Hepatocyte (in vitro differentiated cells): ENCODE measurements at regions not wholly inside any gene's neighbourhood (a gene's known extent, or its start where the extent isn't known, plus 50 kb on each side); places are given as distances from the start of the nearest gene placed in this dataset.

ENCODE experiments used
- DNase-seq: peaks from one replicate; pipeline ENCODE4 v3.0.0-alpha.2; 2016; ENCODE audit warnings: low spot score
- H2AFZ ChIP-seq: fragments of 200-600 bp; sonication (generic); 2 replicates; pipeline ENCODE4 v1.6.0; 2016; ENCODE audit warnings: antibody characterized with exemption, mild to moderate bottlenecking
- H3K27ac ChIP-seq: fragments of 200-600 bp; sonication (generic); 2 replicates; pipeline ENCODE4 v1.5.1; 2016; ENCODE audit warnings: mild to moderate bottlenecking
- H3K27me3 ChIP-seq: fragments of 200-600 bp; sonication (generic); 2 replicates; pipeline ENCODE4 v1.6.1; 2016
- H3K36me3 ChIP-seq: fragments of 200-600 bp; sonication (generic); replicated peaks from 2 replicates; pipeline ENCODE4 v1.5.1; 2016; ENCODE audit warnings: low read depth; ENCODE audit not compliant: insufficient read depth
- H3K4me1 ChIP-seq: fragments of 200-600 bp; sonication (generic); 2 replicates; pipeline ENCODE4 v1.5.1; 2016; ENCODE audit warnings: mild to moderate bottlenecking, moderate library complexity; ENCODE audit not compliant: insufficient read depth
- H3K4me2 ChIP-seq: fragments of 200-600 bp; sonication (generic); 2 replicates; pipeline ENCODE4 v1.6.0; 2016
- H3K4me3 ChIP-seq: fragments of 200-600 bp; sonication (generic); 2 replicates; pipeline ENCODE4 v1.5.1; 2016; ENCODE audit warnings: mild to moderate bottlenecking
- H3K79me2 ChIP-seq: fragments of 200-600 bp; sonication (generic); 2 replicates; pipeline ENCODE4 v1.6.0; 2017; ENCODE audit warnings: mild to moderate bottlenecking
- H3K9me2 ChIP-seq: fragments of 200-600 bp; sonication (generic); replicated peaks from 2 replicates; pipeline ENCODE4 v1.6.0; 2017; ENCODE audit warnings: mild to moderate bottlenecking; ENCODE audit not compliant: insufficient read depth
- H3K9me3 ChIP-seq: fragments of 200-600 bp; sonication (generic); 2 replicates; pipeline ENCODE4 v1.5.1; 2016; ENCODE audit warnings: low read depth, mild to moderate bottlenecking
- H4K20me1 ChIP-seq: fragments of 200-600 bp; sonication (generic); 2 replicates; pipeline ENCODE4 v1.6.0; 2016; ENCODE audit warnings: mild to moderate bottlenecking; ENCODE audit not compliant: insufficient read depth, poor library complexity, severe bottlenecking
- CTCF ChIP-seq: fragments of 200-600 bp; sonication (generic); IDR thresholded peaks from 2 replicates; pipeline ENCODE4 v1.5.1; 2016; ENCODE audit warnings: antibody characterized with exemption, mild to moderate bottlenecking; ENCODE audit not compliant: poor library complexity
- EZH2 ChIP-seq: fragments of 200-600 bp; sonication (generic); IDR thresholded peaks from 2 replicates; pipeline ENCODE4 v1.6.1; 2016; ENCODE audit warnings: antibody characterized with exemption, mild to moderate bottlenecking, borderline replicate concordance
- EZH2phosphoT487 ChIP-seq: fragments of 200-600 bp; sonication (generic); IDR thresholded peaks from one replicate; pipeline ENCODE4 v1.6.1; 2018; ENCODE audit warnings: antibody characterized with exemption, mild to moderate bottlenecking, low read depth, moderate library complexity; ENCODE audit not compliant: unreplicated experiment, severe bottlenecking
- WGBS: methylation state at CpG from one replicate; pipeline ENCODE4 v1.1.6; 2016; ENCODE audit warnings: low lambda C conversion rate; ENCODE audit errors: missing lambda C conversion rate; 5-methylcytosine and 5-hydroxymethylcytosine counted together

- TF ChIP-seq CTCF (no peak), EZH2 (no peak), EZH2phosphoT487 (no peak)
- Histone ChIP-seq H3K27me3 (no peaks in the 10 kb centered on the region), H2AFZ (no peak overlapping the region), H3K27ac (no peak overlapping the region), H3K4me2 (no peak overlapping the region), H3K9me3 (no peaks in the 10 kb centered on the region), H3K4me3 (no peak overlapping the region), H3K9me2 (no peaks in the 10 kb centered on the region), H3K79me2 (no peaks in the 10 kb centered on the region), H3K4me1 (peaks cover 4% of the 10 kb centered on the region), H4K20me1 (no peaks in the 10 kb centered on the region), H3K36me3 (no peaks in the 10 kb centered on the region)
- WGBS: 87% methylated on average over 1 of the region's 1 CpG
- no peak for DNase-seq
These were observed 64.2 kb upstream of the RANBP3L start for GRCh38 chr5:36365896-36366295.

GRCh38 chr5:36366883-36367282 lies 65.2 kb upstream of the RANBP3L start:
- DNase-seq: no peak
- H3K9me3 ChIP-seq: no peaks in the 10 kb centered on the region
- no peaks in the 10 kb centered on the region for H3K36me3 ChIP-seq
- no peaks in the 10 kb centered on the region for H4K20me1 ChIP-seq
- H3K9me2 ChIP-seq: no peaks in the 10 kb centered on the region
- no peaks in the 10 kb centered on the region for H3K27me3 ChIP-seq
- TF ChIP-seq EZH2: no peak
- no peak for TF ChIP-seq EZH2phosphoT487
- no peak for TF ChIP-seq CTCF
- H2AFZ ChIP-seq: no peak overlapping the region
- H3K4me2 ChIP-seq: no peak overlapping the region
- WGBS: 83% methylated on average over 1 of the region's 1 CpG
- H3K27ac ChIP-seq: no peak overlapping the region
- no peak overlapping the region for H3K4me3 ChIP-seq
- H3K79me2 ChIP-seq: no peaks in the 10 kb centered on the region
- H3K4me1 ChIP-seq: peaks cover 4% of the 10 kb centered on the region

GRCh38 chr5:36367524-36367923 lies 65.8 kb upstream of the RANBP3L start:
- TF ChIP-seq CTCF (no peak), EZH2 (no peak)
- Histone ChIP-seq H3K27ac (no peak overlapping the region), H3K27me3 (no peaks in the 10 kb centered on the region), H3K79me2 (no peaks in the 10 kb centered on the region), H3K4me3 (no peak overlapping the region), H3K9me2 (no peaks in the 10 kb centered on the region), H3K4me1 (peaks cover 4% of the 10 kb centered on the region), H2AFZ (no peak overlapping the region), H3K4me2 (no peak overlapping the region), H4K20me1 (no peaks in the 10 kb centered on the region), H3K9me3 (no peaks in the 10 kb centered on the region), H3K36me3 (no peaks in the 10 kb centered on the region)
- WGBS: 64% methylated on average over 2 of the region's 2 CpGs
- DNase-seq: no peak

GRCh38 chr5:36369219-36369690 lies 67.6 kb upstream of the RANBP3L start:
- TF ChIP-seq CTCF (no peak), EZH2 (no peak), EZH2phosphoT487 (no peak)
- peaks cover 4% of the 10 kb centered on the region for H3K4me1 ChIP-seq
- 52% methylated on average over 1 of the region's 1 CpG for WGBS
- no peak for DNase-seq
- no peaks in the 10 kb centered on the region for H3K9me2 ChIP-seq
- no peak overlapping the region for H3K27ac ChIP-seq
- no peak overlapping the region for H2AFZ ChIP-seq
- H4K20me1 ChIP-seq: no peaks in the 10 kb centered on the region
- H3K9me3 ChIP-seq: no peaks in the 10 kb centered on the region
- no peaks in the 10 kb centered on the region for H3K36me3 ChIP-seq
- H3K4me2 ChIP-seq: no peak overlapping the region
- no peak overlapping the region for H3K4me3 ChIP-seq
- no peaks in the 10 kb centered on the region for H3K27me3 ChIP-seq
- no peaks in the 10 kb centered on the region for H3K79me2 ChIP-seq
